Stomach (tissue), 8 donors: ENCODE measurements at regions not wholly inside any gene's neighbourhood (a gene's known extent, or its start where the extent isn't known, plus 50 kb on each side); places are given as distances from the start of the nearest gene placed in this dataset.

Experiments
- DNase-seq, 2 donors: peaks; one replicate each; pipeline versions ENCODE4 v3.0.0 to v3.0.0-alpha.2; 2013 to 2019
- H3K27ac ChIP-seq, 5 donors: fragments of 200-600 bp in 4 of 5; sonication (generic) in 4 of 5; one replicate each; pipeline ENCODE4 v1.5.1; 2013 to 2019; ENCODE audit warnings: mild to moderate bottlenecking in 1 of 5, moderate library complexity in 1 of 5
- H3K27me3 ChIP-seq, 3 donors: fragments of 200-600 bp; sonication (generic); one replicate each; pipeline ENCODE4 v1.5.1; 2017 to 2019; ENCODE audit warnings: mixed run types in 1 of 3
- H3K36me3 ChIP-seq, 4 donors: fragments of 200-600 bp; sonication (generic); 1 replicate in 3 of 4; 2 replicates in 1 of 4; pipeline ENCODE4 v1.5.1; 2016 to 2019
- H3K4me1 ChIP-seq, 4 donors: fragments of 200-600 bp; sonication (generic); one replicate each; pipeline ENCODE4 v1.5.1; 2016 to 2019
- H3K4me3 ChIP-seq, 4 donors: fragments of 200-600 bp; sonication (generic) in 3 of 4; one replicate each; pipeline ENCODE4 v1.5.1; 2016 to 2019; ENCODE audit warnings: mild to moderate bottlenecking in 1 of 4
- H3K9me3 ChIP-seq, 4 donors: fragments of 200-600 bp; sonication (generic); one replicate each; pipeline ENCODE4 v1.5.1; 2016 to 2019
- CTCF ChIP-seq, 7 experiments: fragments of 450-650 bp in 4 of 7; fragments of 200-600 bp in 3 of 7; sonication (generic) in 3 of 7; IDR thresholded peaks; one replicate each; pipeline ENCODE4 v1.5.1; 2016 to 2019; ENCODE audit warnings: antibody characterized with exemption in 7 of 7, control low read depth in 2 of 7, mild to moderate bottlenecking in 1 of 7
- EP300 ChIP-seq: sonication (generic); formaldehyde crosslinking; IDR thresholded peaks from one replicate; pipeline ENCODE4 v1.6.1; 2017; ENCODE audit warnings: antibody characterized with exemption
- POLR2A ChIP-seq, 4 donors: fragments of 450-650 bp; IDR thresholded peaks; one replicate each; pipeline ENCODE4 v1.6.1; 2016; ENCODE audit warnings: antibody characterized with exemption in 4 of 4, control low read depth in 2 of 4, mild to moderate bottlenecking in 1 of 4, moderate library complexity in 1 of 4
- POLR2AphosphoS5 ChIP-seq, 3 donors: sonication (generic); formaldehyde crosslinking; IDR thresholded peaks; one replicate each; pipeline ENCODE4 v1.6.1; 2016; ENCODE audit warnings: antibody characterized with exemption in 3 of 3
- WGBS, 5 donors: extraction: QIAGEN DNeasy Blood & Tissue Kit in 3 of 5; methylation state at CpG; one replicate each; pipeline versions ENCODE4 v1.1.5 to v1.1.7; 2013 to 2018; 5-methylcytosine and 5-hydroxymethylcytosine counted together
- intact Hi-C: fragments of 100-400 bp; cut with DNase I; formaldehyde crosslinking; loops from one replicate; pipeline ENCODE4 v1.15.1; 2023; ENCODE audit warnings: low total_unique reads
- donor health status: healthy with polysubstance abuse.
- donor health status: Bipolar disorder and iron deficiency.
- donor health status: healthy.

GRCh38 chr1:193340331-193340730 lies 153.9 kb upstream of the B3GALT2 start:
- Histone ChIP-seq H3K9me3 (no peaks in the 10 kb centered on the region), H3K4me1 (peaks cover 5 to 9% (median 7%) of the 10 kb centered on the region in 4 donors), H3K27me3 (no peaks in the 10 kb centered on the region), H3K27ac (no peak overlapping the region), H3K4me3 (no peak overlapping the region), H3K36me3 (no peaks in the 10 kb centered on the region)
- TF ChIP-seq EP300: no peak
- no peak for TF ChIP-seq CTCF (IDR thresholded peaks at IDR 0.05)
- no peak for TF ChIP-seq POLR2A (IDR thresholded peaks at IDR 0.05)
- TF ChIP-seq POLR2AphosphoS5 (IDR thresholded peaks at IDR 0.05): no peak
- no peak for DNase-seq
- intact Hi-C loops: no loop called here

GRCh38 chr1:193339401-193339800 lies 153.0 kb upstream of the B3GALT2 start:
- intact Hi-C loops: no loop called here
- WGBS, 5 donors: 80 to 90% (median 87%) methylated on average over 4 of the region's 4 CpGs
- H3K4me3 ChIP-seq: no peak overlapping the region
- no peaks in the 10 kb centered on the region for H3K27me3 ChIP-seq
- TF ChIP-seq POLR2A (IDR thresholded peaks at IDR 0.05) (no peak), CTCF (IDR thresholded peaks at IDR 0.05) (no peak), POLR2AphosphoS5 (IDR thresholded peaks at IDR 0.05) (no peak), EP300 (no peak)
- DNase-seq: no peak
- H3K9me3 ChIP-seq: no peaks in the 10 kb centered on the region
- H3K36me3 ChIP-seq: no peaks in the 10 kb centered on the region
- H3K27ac ChIP-seq: no peak overlapping the region
- H3K4me1 ChIP-seq: peaks cover 5 to 9% (median 7%) of the 10 kb centered on the region in 4 donors

- DNase-seq: no peak
Measured at GRCh38 chr1:193338194-193338593, 151.8 kb upstream of the B3GALT2 start.

GRCh38 chr1:193335806-193336428 lies 149.5 kb upstream of the B3GALT2 start:
- peak in 1 of 2 donors; percentile 23 for DNase-seq
- 32 to 76% (median 68%) methylated on average over 1 of the region's 1 CpG for WGBS, 5 donors
- H3K4me1 ChIP-seq: peaks cover 0 to 4% (median under 1%) of the 10 kb centered on the region in 4 donors
- peaks cover 0 to 25% (median 9%) of the 10 kb centered on the region in 4 donors for H3K9me3 ChIP-seq
- H3K36me3 ChIP-seq: no peaks in the 10 kb centered on the region
- TF ChIP-seq EP300: no peak
- TF ChIP-seq CTCF (IDR thresholded peaks at IDR 0.05): no peak
- no peak for TF ChIP-seq POLR2A (IDR thresholded peaks at IDR 0.05)
- TF ChIP-seq POLR2AphosphoS5 (IDR thresholded peaks at IDR 0.05): no peak
- H3K4me3 ChIP-seq: no peak overlapping the region
- intact Hi-C loops: no loop called here
- H3K27ac ChIP-seq: no peak overlapping the region
- no peaks in the 10 kb centered on the region for H3K27me3 ChIP-seq

More at GRCh38 chr1:193338194-193338593, 151.8 kb upstream of the B3GALT2 start:
- Histone ChIP-seq H3K4me1 (peaks cover 5 to 9% (median 7%) of the 10 kb centered on the region in 4 donors), H3K9me3 (peaks cover 0 to 9% (median 6%) of the 10 kb centered on the region in 4 donors), H3K36me3 (no peaks in the 10 kb centered on the region), H3K27ac (no peak overlapping the region), H3K4me3 (no peak overlapping the region), H3K27me3 (no peaks in the 10 kb centered on the region)
- intact Hi-C loops: no loop called here
- WGBS, 5 donors: 40 to 69% (median 46%) methylated on average over 2 of the region's 2 CpGs
- TF ChIP-seq POLR2A (IDR thresholded peaks at IDR 0.05): no peak
- TF ChIP-seq CTCF (IDR thresholded peaks at IDR 0.05): no peak
- no peak for TF ChIP-seq POLR2AphosphoS5 (IDR thresholded peaks at IDR 0.05)
- no peak for TF ChIP-seq EP300
